Dedifferentiated amniotic fluid mesenchymal stem cell (primary cell): ENCODE measurements at regions not wholly inside any gene's neighbourhood (a gene's known extent, or its start where the extent isn't known, plus 50 kb on each side); places are given as distances from the start of the nearest gene placed in this dataset.
"Not testable (repeated sequence)": the region's sequence is repeated elsewhere in the genome, so short reads cannot be mapped to it uniquely, and the experiment has no call there.

Experiments
- DNase-seq: peaks from one replicate; pipeline ENCODE4 v3.0.0-alpha.2; 2016; ENCODE audit errors: extremely low spot score

DNA sequence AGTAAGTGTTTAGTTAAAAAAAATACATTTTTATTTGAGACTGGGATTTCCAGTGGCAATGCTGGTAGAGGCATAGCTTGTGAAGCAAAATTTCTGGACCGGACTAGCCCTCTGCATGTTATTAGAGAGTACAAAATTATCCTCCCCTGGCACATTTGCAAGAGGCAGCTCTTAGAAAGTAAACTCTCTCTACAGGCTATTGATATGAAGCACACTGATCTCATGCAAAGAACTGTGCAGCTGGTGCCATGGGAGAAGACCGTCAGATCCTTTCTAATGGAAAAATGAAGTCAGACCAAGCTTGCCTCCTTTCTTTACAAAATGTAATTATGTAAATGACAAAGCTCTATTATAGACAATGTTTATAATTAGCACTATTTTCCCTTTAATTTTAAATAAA, 2717.2 kb downstream of the PCDH7 start:
- no peak for DNase-seq

DNA sequence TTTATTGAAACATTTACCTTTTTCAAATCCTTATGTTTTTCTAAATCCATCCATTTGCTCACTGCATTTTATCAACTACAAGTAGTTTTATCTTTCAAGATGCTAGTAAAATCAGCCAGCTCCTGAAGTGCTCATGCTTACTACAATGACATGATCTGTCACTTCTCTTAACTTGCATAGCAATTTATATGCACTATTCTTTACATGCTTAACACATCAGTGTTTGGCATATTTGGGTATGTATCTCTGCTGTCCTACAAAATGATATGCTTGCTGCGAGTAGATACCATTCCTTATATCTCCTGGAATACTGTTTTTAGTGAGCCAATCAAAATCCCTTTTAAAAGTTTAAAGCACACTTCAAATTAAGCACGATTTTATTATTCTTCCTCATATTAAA, 2726.8 kb downstream of the PCDH7 start:
- no peak for DNase-seq

DNA sequence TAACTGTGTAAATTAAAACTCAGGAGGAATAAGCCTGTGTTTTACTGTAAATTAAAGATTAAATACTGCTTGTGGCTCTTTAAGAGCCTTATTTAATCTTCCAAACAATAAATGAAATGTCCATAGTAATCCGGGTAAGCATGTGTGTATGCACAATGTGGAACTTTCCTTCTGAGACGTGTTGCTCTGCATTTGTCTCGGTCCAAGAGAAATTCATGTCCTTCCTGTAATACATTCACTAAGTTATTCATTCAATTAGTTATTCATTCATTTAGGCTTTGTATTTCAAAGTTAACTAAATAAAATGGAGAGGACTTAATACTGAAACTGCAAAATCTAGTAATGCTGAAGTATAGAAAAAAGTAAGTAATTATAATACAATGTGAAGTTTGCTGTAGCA, 2728.8 kb downstream of the PCDH7 start:
- no peak for DNase-seq

DNA sequence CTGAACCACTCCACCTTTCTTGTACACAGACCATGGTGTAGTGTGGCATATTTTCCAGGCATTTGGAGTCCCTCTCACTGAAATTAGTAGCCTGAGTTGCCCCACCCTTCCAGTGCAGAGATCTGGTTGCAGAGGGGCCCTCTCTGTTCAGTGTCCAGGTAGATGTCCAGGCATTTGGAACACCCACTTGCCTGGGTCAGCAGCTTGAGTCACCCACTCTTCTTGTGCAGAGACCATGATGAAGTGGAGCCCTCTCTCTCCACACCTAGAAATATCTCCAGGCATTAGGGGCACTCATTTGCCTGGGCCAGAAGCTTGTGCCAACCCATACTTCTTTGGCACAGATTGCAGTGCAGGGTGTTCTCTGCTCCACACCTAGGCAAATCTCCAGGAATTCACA, 2733.3 kb downstream of the PCDH7 start:
- no peak for DNase-seq

DNA sequence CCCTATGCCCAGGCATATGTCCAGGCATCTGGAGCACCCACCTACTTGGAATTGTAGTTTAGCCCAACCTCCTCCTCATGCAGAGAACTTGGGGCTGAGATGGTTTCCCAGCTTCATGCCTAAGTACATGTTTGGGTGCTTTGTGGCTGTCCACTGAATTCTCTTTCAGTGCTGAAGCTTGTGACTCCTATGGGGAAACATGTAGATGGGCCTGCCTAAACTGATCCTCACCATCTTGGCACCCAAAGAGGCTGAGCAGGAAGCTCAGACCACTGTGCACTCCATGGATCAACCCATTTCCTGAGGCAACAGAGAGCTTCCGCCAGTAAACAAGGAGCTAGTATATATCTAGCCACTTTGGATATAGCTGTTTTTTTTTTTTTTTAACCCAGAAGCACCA, 2733.7 kb downstream of the PCDH7 start:
- no peak for DNase-seq

DNA sequence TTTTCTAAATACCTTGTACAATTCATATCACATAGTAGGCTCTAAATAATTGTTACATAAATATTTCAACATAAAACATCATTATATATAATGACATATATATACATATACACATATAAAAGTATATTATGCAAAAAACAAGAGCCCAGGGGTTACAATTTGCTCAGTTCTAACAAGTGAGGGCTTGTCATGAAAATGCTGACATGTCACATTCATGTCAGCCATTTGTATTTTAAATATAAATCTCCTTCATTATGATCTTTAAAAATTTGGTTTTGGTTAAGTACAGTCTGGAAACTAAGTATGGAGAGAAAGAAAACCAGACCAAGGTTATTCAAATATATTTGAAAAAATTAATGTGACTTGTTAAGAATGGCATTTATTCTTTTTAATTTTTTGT, 2745.4 kb downstream of the PCDH7 start:
- no peak for DNase-seq

DNA sequence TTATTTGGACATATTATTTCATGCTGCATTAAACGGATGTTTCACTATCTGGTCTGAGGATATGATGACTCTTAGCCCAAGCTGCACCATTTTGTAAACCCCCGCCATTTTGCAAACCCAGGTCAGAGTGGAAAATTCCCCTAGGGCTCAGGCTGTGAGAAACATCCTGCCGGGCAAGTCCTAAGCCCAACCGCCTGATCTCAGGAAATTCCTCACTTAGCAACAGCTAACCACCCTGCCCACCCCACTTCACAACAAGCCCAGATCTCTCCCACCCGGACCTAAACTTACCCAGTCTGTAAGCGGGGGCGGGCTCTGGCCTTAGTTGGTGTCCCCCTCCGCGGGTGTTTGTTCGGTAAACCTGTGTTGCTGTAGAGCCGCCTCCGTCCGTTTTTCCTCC, 2747.1 kb downstream of the PCDH7 start:
- DNase-seq, result no peak

DNA sequence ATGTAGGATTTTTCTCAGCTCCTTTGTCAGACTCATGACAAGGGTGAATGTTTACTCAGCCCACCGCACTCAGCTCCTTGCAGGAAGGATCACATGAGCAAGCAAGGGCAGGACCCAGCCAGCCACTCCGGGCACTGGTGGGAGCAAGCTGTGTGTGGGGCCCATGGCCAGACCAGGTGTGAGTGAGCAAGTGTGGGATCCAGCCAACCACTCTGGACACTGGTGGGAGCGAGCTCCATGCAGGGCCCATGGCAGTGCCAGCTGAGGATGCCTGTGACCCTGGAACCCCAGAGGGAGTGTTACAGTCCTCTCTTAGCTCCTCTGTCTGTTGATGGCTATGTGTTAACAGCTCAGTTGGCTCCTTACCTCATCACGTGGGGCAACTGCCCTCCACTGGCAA, 2750.6 kb downstream of the PCDH7 start:
- DNase-seq, result no peak

DNA sequence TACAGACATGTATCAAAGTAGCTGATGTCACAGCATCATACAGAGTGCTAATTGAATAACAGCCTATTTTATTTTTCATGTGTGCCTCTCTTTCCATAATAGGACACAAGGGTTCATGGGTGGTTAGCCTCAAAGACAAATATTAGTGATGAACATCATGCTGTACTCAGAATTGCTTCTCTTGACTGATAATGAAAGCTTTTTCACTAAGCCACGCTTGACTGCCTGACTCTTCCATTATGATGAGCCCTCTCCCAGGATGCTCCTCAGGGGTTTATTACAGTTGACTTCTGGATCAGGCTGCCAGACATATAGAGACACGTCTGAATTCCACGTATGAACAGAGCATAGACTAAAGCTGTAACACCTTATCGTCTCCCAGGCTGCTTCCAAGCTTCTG, 2757.5 kb downstream of the PCDH7 start:
- no peak for DNase-seq

DNA sequence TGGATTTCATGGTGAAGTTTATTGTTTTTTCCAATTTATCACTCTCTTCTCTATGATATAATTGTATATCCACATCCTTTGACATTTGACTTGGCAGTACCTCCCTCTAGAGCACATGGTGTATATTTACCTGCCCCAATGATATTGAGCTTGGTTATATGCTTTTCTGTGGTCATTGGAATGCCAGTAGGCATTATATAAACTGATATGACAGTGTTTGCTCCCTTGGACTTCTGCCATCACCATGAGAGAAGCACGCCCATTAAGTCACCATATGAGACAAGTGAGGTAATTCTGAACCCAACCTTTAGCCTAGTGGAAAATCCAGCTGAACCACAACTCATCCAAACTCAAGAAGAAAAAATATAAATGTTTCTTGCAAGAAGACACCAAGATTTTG, 2761.5 kb downstream of the ARAP2 start:
- DNase-seq, result no peak

DNA sequence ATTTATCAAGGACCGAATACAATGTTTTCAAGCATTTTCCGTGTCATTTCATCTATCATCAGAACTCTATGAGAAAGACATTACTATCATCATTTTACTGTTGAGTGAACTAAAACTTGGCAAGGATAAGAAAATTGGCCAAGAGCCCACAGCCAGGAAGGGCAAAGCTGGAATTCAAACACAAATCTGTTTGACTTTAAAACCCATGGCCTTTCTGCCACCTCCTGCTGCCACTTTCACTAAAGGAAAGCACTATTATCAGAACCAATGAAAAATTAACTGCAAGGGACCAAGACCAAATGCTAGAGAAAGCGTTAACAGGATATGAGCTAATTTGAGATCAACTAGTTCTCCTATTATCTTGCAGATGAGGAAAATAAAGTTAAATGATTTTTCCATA, 2759.2 kb downstream of the ARAP2 start:
- DNase-seq, result no peak

DNA sequence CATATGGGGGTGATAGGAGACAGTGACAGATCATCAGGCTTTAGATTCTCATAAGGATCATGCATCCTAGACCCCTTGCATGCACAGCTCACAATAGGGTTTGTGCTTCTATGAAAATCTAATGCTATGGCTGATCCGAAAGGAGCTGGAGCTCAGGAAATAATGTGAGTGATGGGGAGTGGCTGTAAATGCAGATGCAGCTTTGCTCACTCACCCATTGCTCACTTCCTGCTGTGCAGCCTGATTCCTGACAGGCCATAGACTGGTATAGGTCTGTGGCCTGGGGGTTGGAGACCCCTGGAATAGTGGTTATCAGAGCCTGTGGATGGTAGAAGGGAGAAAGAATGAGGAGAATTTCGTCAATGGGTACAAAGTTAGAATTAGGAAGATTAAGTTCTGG, 2751.1 kb downstream of the ARAP2 start:
- peak; percentile 11 for DNase-seq

DNA sequence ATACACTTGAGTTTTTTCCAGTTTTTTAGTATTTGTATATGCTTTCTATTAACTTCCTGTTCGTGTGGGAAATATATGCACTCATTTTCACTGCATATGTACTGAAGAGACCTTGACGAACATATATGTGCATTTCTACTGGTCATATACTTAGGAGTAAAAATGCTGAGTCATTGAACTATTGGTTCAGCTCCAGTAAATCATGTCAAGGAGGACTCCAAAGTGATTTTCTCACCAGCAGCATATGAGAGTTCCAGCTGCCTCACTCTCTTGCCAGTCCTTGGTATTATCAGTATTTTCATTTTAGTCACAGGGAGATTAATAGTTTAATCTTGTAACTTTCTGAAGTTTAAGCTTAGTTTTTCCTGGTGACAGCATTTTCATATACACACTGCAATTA, 2750.2 kb downstream of the ARAP2 start:
- DNase-seq, result no peak

DNA sequence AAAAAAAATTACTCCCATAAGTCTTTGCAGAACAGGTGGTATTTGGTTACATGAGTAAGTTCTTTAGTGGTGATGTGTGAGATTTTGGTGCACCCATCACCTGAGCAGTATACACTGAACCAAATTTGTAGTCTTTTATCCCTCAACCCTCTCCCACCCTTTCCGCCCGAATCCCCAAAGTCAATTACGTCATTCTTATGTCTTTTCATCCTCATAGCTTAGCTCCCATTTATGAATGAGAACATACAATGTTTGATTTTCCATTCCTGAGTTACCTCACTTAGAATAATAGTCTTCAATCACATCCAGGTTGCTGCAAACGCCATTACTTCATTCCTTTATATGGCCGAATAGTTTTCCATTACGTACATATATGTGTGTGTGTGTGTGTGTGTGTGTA, 2742.7 kb downstream of the ARAP2 start:
- DNase-seq, result not testable (repeated sequence)

DNA sequence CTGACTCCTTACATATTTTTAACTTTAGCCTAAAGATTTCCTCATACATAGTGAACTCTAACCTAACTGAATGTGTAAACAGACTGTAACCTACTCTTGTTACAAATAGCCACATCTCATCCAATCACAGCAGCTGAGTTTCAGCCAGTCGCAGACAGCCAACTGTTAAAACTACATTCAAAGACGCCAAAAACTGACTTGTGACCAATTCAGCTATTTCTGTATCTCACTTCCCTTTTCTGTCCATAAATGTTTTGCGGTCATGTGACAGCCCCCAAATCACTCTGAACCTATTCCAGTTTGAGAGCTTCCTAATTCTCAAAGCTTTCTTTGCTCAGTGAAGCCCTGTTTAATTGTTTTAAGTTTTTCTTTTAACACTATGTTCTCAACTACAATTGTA, 2731.9 kb downstream of the ARAP2 start:
- DNase-seq, result no peak

DNA sequence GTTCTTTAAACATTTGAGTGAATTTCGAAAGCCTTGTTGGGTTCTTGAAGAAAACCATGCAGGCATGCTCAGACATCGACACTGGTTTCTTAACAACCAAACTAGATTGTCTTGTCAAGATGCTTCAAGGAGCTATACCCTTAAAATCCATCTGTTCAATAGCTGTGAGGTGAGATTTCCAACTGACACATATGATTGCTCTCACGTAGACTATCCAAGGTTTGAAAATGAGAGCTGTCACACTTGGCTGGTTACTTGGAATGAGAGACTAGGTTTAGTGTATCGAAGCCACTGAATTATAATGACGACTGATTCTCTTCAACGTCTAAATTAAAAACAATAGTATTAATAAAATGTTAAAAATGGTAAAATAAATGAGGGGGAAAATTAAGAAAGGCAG, 2725.5 kb downstream of the ARAP2 start:
- DNase-seq, result no peak

DNA sequence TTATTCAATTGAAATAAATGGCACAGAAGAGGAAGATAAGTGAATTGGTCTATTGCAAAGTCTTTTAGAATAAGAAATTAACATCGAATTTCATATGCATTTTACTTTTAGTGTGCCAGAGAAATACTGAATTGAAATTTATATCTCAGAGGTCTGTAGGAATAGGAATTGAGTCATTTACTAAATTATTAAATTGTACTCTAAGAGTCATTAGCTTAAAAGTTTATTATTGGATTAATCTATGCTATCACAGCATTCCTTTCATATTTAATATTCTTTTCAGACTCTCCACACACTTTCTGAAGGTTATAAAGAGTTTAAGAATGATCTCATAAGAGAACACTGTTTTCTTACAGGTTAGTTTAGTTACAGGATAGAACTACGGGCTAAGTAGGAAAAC, 2711.5 kb downstream of the ARAP2 start:
- DNase-seq, result no peak

DNA sequence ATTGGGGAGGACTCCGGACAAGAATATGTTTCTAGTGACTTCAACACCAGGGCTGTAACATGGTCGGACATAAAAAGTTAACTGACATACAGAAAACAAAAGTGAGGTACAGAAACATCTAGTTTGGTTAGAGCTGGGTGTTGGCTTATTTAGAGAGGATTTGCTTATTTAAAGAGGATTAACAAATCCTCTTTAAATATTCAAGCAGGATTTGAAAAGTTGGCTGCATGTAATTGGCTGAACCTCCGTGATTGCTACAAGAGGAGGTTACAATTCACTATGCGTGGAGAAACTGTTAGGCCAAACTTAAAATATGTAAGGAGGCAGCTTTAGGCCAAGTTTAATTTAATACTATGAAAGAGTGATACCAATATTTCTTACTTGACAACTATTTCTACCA, 2707.4 kb downstream of the ARAP2 start:
- no peak for DNase-seq

DNA sequence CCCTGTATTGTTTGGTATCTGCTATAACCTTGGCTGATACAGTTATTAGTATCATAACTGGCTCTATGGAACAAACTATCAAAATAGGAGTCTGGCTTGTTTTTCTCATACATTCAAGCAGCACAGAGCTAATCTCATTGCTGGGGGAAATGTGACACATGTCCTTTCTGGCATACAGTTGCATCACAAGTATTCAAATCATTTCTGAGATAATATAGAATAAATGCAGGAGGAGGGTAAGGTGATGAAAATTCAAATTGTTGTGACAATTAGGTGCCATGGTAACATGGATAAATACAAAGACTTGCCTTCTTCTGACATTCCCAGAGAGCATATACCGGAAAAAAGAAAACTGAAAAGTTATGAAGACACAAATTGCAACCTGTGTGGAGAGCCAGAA, 2706.8 kb downstream of the ARAP2 start:
- DNase-seq, result no peak

DNA sequence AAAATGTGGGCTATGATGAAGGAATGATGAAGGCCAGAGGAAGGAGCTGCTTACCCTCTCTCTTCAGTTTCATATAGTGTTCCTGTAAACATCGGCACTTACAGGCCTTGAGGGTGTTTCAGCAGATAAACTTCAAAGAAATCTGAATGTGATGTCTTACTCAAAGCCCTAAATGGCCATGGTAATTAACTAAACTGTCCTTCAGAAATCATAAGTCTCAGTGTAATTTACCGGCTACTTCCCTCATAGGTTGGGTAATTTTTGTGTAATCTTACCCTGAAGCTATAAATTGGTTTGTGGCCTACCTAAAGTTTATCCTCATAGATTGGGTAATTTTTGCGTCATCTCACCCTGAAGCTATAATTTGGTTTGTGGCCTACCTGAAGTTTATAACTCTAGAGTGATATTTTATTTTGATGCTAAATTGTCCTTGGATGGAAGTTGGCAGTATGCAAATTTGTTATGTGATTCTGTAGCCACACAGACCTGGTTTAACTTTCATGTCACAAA, 2700.3 kb downstream of the ARAP2 start:
- DNase-seq, result no peak

DNA sequence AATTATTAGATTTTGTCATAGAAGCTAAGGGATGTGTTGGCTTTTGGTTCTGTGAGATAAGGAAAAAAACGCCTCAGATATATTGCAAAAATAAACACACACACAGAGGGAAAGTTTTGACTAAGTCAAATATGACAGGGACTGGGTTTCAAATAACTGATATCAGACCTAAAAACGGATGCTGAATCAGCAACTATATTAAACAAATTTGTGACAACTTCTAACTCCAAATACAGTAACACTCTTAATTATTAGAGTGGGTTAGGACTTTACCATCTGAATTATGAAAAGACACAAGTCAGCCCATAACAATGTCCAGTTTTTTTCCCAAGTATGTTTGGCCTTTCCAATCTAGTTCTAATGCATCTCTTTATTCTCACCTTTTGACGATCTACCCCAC, 2693.1 kb downstream of the ARAP2 start:
- DNase-seq, result no peak

DNA sequence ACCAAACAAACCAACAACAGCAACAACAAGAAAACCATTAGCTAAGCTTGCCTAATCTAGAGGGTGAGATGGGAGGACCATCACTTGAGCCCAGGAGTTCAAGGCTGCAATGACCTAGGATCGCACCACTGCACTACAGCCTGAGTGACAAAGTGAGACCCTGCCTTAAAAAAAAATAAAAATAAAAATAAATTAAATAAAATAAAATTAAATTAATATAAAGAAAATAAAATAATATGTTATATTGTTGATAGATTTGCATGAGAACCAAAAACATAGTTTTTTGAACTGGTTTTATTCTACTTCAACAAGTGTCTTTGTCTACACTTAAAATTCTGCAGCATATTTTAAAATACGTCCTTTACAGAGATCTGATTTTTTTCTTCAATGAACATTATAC, 2683.1 kb downstream of the ARAP2 start:
- DNase-seq, result no peak

DNA sequence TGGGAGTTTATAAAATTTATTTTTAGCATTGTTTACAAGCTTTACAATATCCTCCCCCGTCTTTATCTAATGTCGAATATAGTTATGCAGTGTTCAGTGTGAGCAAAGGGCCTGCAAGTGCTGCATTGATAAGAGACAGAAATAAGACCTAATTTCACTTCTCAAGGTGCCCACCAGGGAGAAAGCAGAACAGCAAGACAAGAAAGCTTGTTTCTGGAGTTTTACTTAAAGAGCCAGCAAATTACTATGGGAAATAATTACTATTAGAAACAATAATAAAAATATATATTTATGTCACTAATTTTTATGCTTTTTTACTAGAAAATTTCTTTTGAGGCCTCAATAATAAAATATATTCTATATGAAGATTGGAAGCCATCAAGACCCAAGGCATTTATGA, 2677.7 kb downstream of the ARAP2 start:
- DNase-seq, result no peak

DNA sequence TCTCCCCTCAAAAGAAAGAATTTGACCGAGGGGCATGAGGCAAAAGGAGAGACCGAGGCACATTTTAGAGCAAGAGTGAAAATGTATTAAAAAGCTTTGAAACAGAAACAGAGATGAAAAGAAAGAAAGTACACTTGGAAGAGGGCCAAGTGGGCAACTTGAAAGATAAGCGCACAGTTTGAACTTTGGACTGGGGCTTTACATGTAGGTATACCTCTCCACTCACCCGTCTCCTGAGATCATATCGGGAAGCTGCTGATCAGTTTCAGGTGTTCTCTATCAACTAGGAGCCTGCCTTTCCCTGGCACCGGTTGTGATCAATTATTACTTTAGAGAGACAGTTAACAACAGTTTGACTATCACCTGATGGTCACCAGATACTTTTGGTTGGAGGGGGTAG, 2666.5 kb downstream of the ARAP2 start:
- DNase-seq, result no peak

DNA sequence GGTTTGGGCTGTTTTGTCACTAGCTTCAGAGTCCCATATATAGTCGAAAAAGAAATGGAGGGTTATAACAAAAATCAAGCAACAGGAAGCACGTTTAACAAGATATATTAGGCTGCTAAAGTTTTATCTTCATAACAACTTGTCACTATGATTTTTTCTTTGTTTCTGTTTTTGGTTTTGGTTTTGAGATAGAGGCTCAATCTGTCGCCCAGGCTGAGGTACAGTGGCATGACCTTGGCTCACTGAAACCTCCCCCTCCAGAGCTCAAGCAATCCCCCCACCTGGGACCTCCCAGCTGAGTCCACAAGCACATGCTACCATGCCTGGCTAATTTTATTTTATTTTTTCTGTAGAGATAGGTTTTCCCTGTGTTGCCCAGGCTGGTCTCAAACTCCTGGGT, 2664.4 kb downstream of the ARAP2 start:
- DNase-seq, result no peak
